Activated naive CD4-positive, alpha-beta T cell treated with anti-CD3 and anti-CD28 coated beads, Interleukin-2, amount 10 ng/mL, durations not matched to agents 7 days and 5 days (primary cell): ENCODE measurements at regions not wholly inside any gene's neighbourhood (a gene's known extent, or its start where the extent isn't known, plus 50 kb on each side); places are given as distances from the start of the nearest gene placed in this dataset.

ENCODE experiments used
- CTCF ChIA-PET: fragments of 350-600 bp; sonication (Branson Sonifier 250); formaldehyde crosslinking; loops from one replicate; lab custom pipeline; 2021; ENCODE audit warnings: antibody characterized with exemption; lab: Charles Lee
- DNase-seq: peaks from one replicate; pipeline ENCODE4 v3.0.0-alpha.2; 2020
- H3K27ac Mint-ChIP-seq: one replicate; pipeline ENCODE4 v1.8.0; 2021; ENCODE audit warnings: mild to moderate bottlenecking, moderate library complexity, mixed read lengths
- H3K27me3 Mint-ChIP-seq: one replicate; pipeline ENCODE4 v1.8.0; 2021; ENCODE audit warnings: mild to moderate bottlenecking, mixed read lengths
- H3K36me3 Mint-ChIP-seq: one replicate; pipeline ENCODE4 v1.8.0; 2021; ENCODE audit warnings: mixed read lengths
- H3K4me1 Mint-ChIP-seq: one replicate; pipeline ENCODE4 v1.8.0; 2021; ENCODE audit warnings: mixed read lengths
- H3K4me3 Mint-ChIP-seq: one replicate; pipeline ENCODE4 v1.8.0; 2021; ENCODE audit warnings: mild to moderate bottlenecking, moderate library complexity, mixed read lengths
- H3K9me3 Mint-ChIP-seq: one replicate; pipeline ENCODE4 v1.8.0; 2021; ENCODE audit warnings: mixed read lengths

- H3K27me3 Mint-ChIP-seq: no peaks in the 10 kb centered on the region
- CTCF ChIA-PET: no interaction called here
- no peaks in the 10 kb centered on the region for H3K36me3 Mint-ChIP-seq
- no peaks in the 10 kb centered on the region for H3K4me1 Mint-ChIP-seq
- no peak overlapping the region for H3K4me3 Mint-ChIP-seq
- no peaks in the 10 kb centered on the region for H3K9me3 Mint-ChIP-seq
- no peak for DNase-seq
- no peak overlapping the region for H3K27ac Mint-ChIP-seq
Observed at GRCh38 chrX:42602136-42602535, 175.8 kb downstream of the PPP1R2C start.

- CTCF ChIA-PET: no interaction called here
- Mint-ChIP-seq H3K27me3 (no peaks in the 10 kb centered on the region), H3K27ac (no peak overlapping the region)
Observed at GRCh38 chrX:42597481-42597880, 180.5 kb downstream of the PPP1R2C start.

GRCh38 chrX:42585842-42586621, 191.9 kb downstream of the PPP1R2C start:
- CTCF ChIA-PET: no interaction called here
- peaks cover 5% of the 10 kb centered on the region for H3K9me3 Mint-ChIP-seq
- no peak overlapping the region for H3K4me3 Mint-ChIP-seq
- H3K27ac Mint-ChIP-seq: no peak overlapping the region
- peaks cover 2% of the 10 kb centered on the region for H3K36me3 Mint-ChIP-seq
- H3K4me1 Mint-ChIP-seq: peaks cover 3% of the 10 kb centered on the region
- no peak for DNase-seq
- H3K27me3 Mint-ChIP-seq: no peaks in the 10 kb centered on the region

More at GRCh38 chrX:42597481-42597880, 180.5 kb downstream of the PPP1R2C start:
- H3K4me3 Mint-ChIP-seq: no peak overlapping the region
- no peaks in the 10 kb centered on the region for H3K9me3 Mint-ChIP-seq
- no peaks in the 10 kb centered on the region for H3K36me3 Mint-ChIP-seq
- DNase-seq: no peak
- no peaks in the 10 kb centered on the region for H3K4me1 Mint-ChIP-seq

- Mint-ChIP-seq H3K4me1 (peaks cover 9% of the 10 kb centered on the region), H3K36me3 (peaks cover 2% of the 10 kb centered on the region), H3K9me3 (no peaks in the 10 kb centered on the region), H3K27me3 (no peaks in the 10 kb centered on the region), H3K4me3 (no peak overlapping the region), H3K27ac (no peak overlapping the region)
- CTCF ChIA-PET: no interaction called here
- no peak for DNase-seq
Observed at GRCh38 chrX:42577936-42578470, 200.0 kb downstream of the PPP1R2C start.

- Mint-ChIP-seq H3K27ac (no peak overlapping the region), H3K27me3 (no peaks in the 10 kb centered on the region), H3K9me3 (no peaks in the 10 kb centered on the region), H3K4me1 (no peaks in the 10 kb centered on the region), H3K36me3 (no peaks in the 10 kb centered on the region), H3K4me3 (no peak overlapping the region)
- no peak for DNase-seq
- CTCF ChIA-PET: no interaction called here
Observed at GRCh38 chrX:42567268-42567667, 210.7 kb downstream of the PPP1R2C start.

- Mint-ChIP-seq H3K27me3 (no peaks in the 10 kb centered on the region), H3K36me3 (no peaks in the 10 kb centered on the region), H3K9me3 (no peaks in the 10 kb centered on the region), H3K4me3 (no peak overlapping the region), H3K4me1 (no peaks in the 10 kb centered on the region), H3K27ac (peak overlapping the region; percentile 46)
- no peak for DNase-seq
- CTCF ChIA-PET: no interaction called here
Observed at GRCh38 chrX:42565739-42566138, 212.2 kb downstream of the PPP1R2C start.

GRCh38 chrX:42546800-42547199, 231.2 kb downstream of the PPP1R2C start:
- Mint-ChIP-seq H3K27me3 (no peaks in the 10 kb centered on the region), H3K9me3 (peaks cover 1% of the 10 kb centered on the region), H3K27ac (no peak overlapping the region), H3K36me3 (peaks cover 2% of the 10 kb centered on the region), H3K4me3 (no peak overlapping the region), H3K4me1 (no peaks in the 10 kb centered on the region)
- CTCF ChIA-PET: no interaction called here
- DNase-seq: no peak

- Mint-ChIP-seq H3K4me1 (no peaks in the 10 kb centered on the region), H3K4me3 (no peak overlapping the region)
- CTCF ChIA-PET: no interaction called here
Observed at GRCh38 chrX:42544883-42545282, 233.1 kb downstream of the PPP1R2C start.

GRCh38 chrX:42541554-42541953, 236.4 kb downstream of the PPP1R2C start:
- no peak overlapping the region for H3K27ac Mint-ChIP-seq
- DNase-seq: no peak

More at GRCh38 chrX:42544883-42545282, 233.1 kb downstream of the PPP1R2C start:
- H3K36me3 Mint-ChIP-seq: peaks cover 2% of the 10 kb centered on the region
- DNase-seq: no peak
- H3K9me3 Mint-ChIP-seq: peaks cover 2% of the 10 kb centered on the region
- no peak overlapping the region for H3K27ac Mint-ChIP-seq
- no peaks in the 10 kb centered on the region for H3K27me3 Mint-ChIP-seq

GRCh38 chrX:42540146-42540545, 237.8 kb downstream of the PPP1R2C start:
- Mint-ChIP-seq H3K4me1 (peaks cover 11% of the 10 kb centered on the region), H3K27me3 (no peaks in the 10 kb centered on the region), H3K9me3 (peaks cover 2% of the 10 kb centered on the region), H3K27ac (no peak overlapping the region), H3K36me3 (peaks cover 2% of the 10 kb centered on the region), H3K4me3 (no peak overlapping the region)
- CTCF ChIA-PET: no interaction called here
- no peak for DNase-seq

More at GRCh38 chrX:42541554-42541953, 236.4 kb downstream of the PPP1R2C start:
- H3K36me3 Mint-ChIP-seq: peaks cover 2% of the 10 kb centered on the region
- peaks cover 2% of the 10 kb centered on the region for H3K9me3 Mint-ChIP-seq
- H3K4me3 Mint-ChIP-seq: no peak overlapping the region
- CTCF ChIA-PET: no interaction called here
- H3K4me1 Mint-ChIP-seq: peaks cover 11% of the 10 kb centered on the region
- H3K27me3 Mint-ChIP-seq: no peaks in the 10 kb centered on the region

GRCh38 chrX:42538405-42538804, 239.6 kb downstream of the PPP1R2C start:
- peak overlapping the region; percentile 65 for H3K27ac Mint-ChIP-seq
- no peak overlapping the region for H3K4me3 Mint-ChIP-seq
- CTCF ChIA-PET: no interaction called here
- H3K36me3 Mint-ChIP-seq: no peaks in the 10 kb centered on the region
- DNase-seq: no peak
- H3K4me1 Mint-ChIP-seq: peaks cover 11% of the 10 kb centered on the region
- H3K9me3 Mint-ChIP-seq: peaks cover 2% of the 10 kb centered on the region
- H3K27me3 Mint-ChIP-seq: no peaks in the 10 kb centered on the region

GRCh38 chrX:42536286-42536685, 241.7 kb downstream of the PPP1R2C start:
- H3K36me3 Mint-ChIP-seq: no peaks in the 10 kb centered on the region
- CTCF ChIA-PET: no interaction called here
- no peak for DNase-seq
- no peaks in the 10 kb centered on the region for H3K9me3 Mint-ChIP-seq
- no peak overlapping the region for H3K27ac Mint-ChIP-seq
- no peaks in the 10 kb centered on the region for H3K27me3 Mint-ChIP-seq
- no peak overlapping the region for H3K4me3 Mint-ChIP-seq
- H3K4me1 Mint-ChIP-seq: peaks cover 11% of the 10 kb centered on the region

- CTCF ChIA-PET: no interaction called here
Observed at GRCh38 chrX:42535233-42535632, 242.7 kb downstream of the PPP1R2C start.

GRCh38 chrX:42533761-42534160, 244.2 kb downstream of the PPP1R2C start:
- no peak for DNase-seq
- no peak overlapping the region for H3K4me3 Mint-ChIP-seq
- H3K27me3 Mint-ChIP-seq: no peaks in the 10 kb centered on the region
- no peaks in the 10 kb centered on the region for H3K9me3 Mint-ChIP-seq
- H3K36me3 Mint-ChIP-seq: no peaks in the 10 kb centered on the region
- CTCF ChIA-PET: no interaction called here
- H3K27ac Mint-ChIP-seq: no peak overlapping the region
- peaks cover 9% of the 10 kb centered on the region for H3K4me1 Mint-ChIP-seq

More at GRCh38 chrX:42535233-42535632, 242.7 kb downstream of the PPP1R2C start:
- DNase-seq: no peak
- H3K4me3 Mint-ChIP-seq: no peak overlapping the region
- no peak overlapping the region for H3K27ac Mint-ChIP-seq
- peaks cover 11% of the 10 kb centered on the region for H3K4me1 Mint-ChIP-seq
- H3K27me3 Mint-ChIP-seq: no peaks in the 10 kb centered on the region
- H3K36me3 Mint-ChIP-seq: no peaks in the 10 kb centered on the region
- no peaks in the 10 kb centered on the region for H3K9me3 Mint-ChIP-seq

- H3K27ac Mint-ChIP-seq: no peak overlapping the region
- no peaks in the 10 kb centered on the region for H3K9me3 Mint-ChIP-seq
- CTCF ChIA-PET: no interaction called here
Observed at GRCh38 chrX:42531441-42531840, 246.5 kb downstream of the PPP1R2C start.

More at GRCh38 chrX:42531441-42531840, 246.5 kb downstream of the PPP1R2C start:
- Mint-ChIP-seq H3K27me3 (no peaks in the 10 kb centered on the region), H3K36me3 (no peaks in the 10 kb centered on the region), H3K4me3 (no peak overlapping the region), H3K4me1 (no peaks in the 10 kb centered on the region)
- no peak for DNase-seq
